H1 (cell line): ENCODE measurements at regions not wholly inside any gene's neighbourhood (a gene's known extent, or its start where the extent isn't known, plus 50 kb on each side); places are given as distances from the start of the nearest gene placed in this dataset.

Source experiments
- CTCF ChIA-PET: fragments of 300-600 bp; sonication (Branson Sonifier 250); formaldehyde crosslinking; loops from one replicate; lab custom pipeline; 2021; ENCODE audit not compliant: partially characterized antibody; lab: Charles Lee
- POLR2A ChIA-PET: fragments of 300-600 bp; sonication (Branson Sonifier 250); formaldehyde crosslinking; loops from one replicate; lab custom pipeline; 2021; ENCODE audit warnings: inconsistent platforms; ENCODE audit not compliant: partially characterized antibody; lab: Charles Lee
- DNase-seq, 2 experiments: peaks; one replicate each; pipeline versions ENCODE4 v3.0.0 to v3.0.0-alpha.2; 2010 to 2022; ENCODE audit warnings: low spot score in 2 of 2, low read depth in 1 of 2, mixed read lengths in 1 of 2
- FAIRE-seq: peaks from 2 replicates; lab custom pipeline; 2011; peaks lifted over from hg19 to GRCh38; lab: Jason Lieb, UNC
- H2AFZ ChIP-seq: 2 replicates; pipeline ENCODE4 v1.8.1; 2012; ENCODE audit warnings: low read length, inconsistent platforms
- H2AK5ac ChIP-seq: 2 replicates; pipeline ENCODE4 v1.6.1; 2013; ENCODE audit warnings: low read depth, low read length
- H2BK120ac ChIP-seq: replicated peaks from 2 replicates; pipeline ENCODE3; 2013; ENCODE audit warnings: low read depth, low read length, inconsistent platforms
- H2BK12ac ChIP-seq: 2 replicates; pipeline ENCODE4 v1.6.1; 2013; ENCODE audit warnings: low read depth, low read length
- H2BK15ac ChIP-seq: 2 replicates; pipeline ENCODE4 v1.6.1; 2013; ENCODE audit warnings: low read length
- H2BK20ac ChIP-seq: 2 replicates; pipeline ENCODE4 v1.6.1; 2013; ENCODE audit warnings: low read length
- H2BK5ac ChIP-seq: 2 replicates; pipeline ENCODE4 v1.6.1; 2013; ENCODE audit warnings: low read depth, low read length
- H3K14ac ChIP-seq: 2 replicates; pipeline ENCODE4 v1.6.1; 2013; ENCODE audit warnings: inconsistent platforms; ENCODE audit not compliant: insufficient read length
- H3K18ac ChIP-seq: 2 replicates; pipeline ENCODE4 v1.6.1; 2013; ENCODE audit warnings: low read length; ENCODE audit errors: extremely low read depth
- H3K23ac ChIP-seq: 2 replicates; pipeline ENCODE4 v1.6.1; 2013; ENCODE audit warnings: inconsistent platforms; ENCODE audit not compliant: insufficient read length
- H3K23me2 ChIP-seq: 2 replicates; pipeline ENCODE4 v1.6.1; 2013; ENCODE audit warnings: low read depth, low read length
- H3K27ac ChIP-seq: 2 replicates; pipeline ENCODE4 v1.6.1; 2011; ENCODE audit warnings: low read depth, low read length, inconsistent platforms
- H3K27me3 ChIP-seq, 4 experiments: replicated peaks in 1 of 4; 1 replicate in 1 of 4; 2 replicates in 3 of 4; pipeline versions ENCODE4 v1.6.1 to v1.8.1; 2011 to 2013; ENCODE audit warnings: low read length in 3 of 4, mild to moderate bottlenecking in 3 of 4, inconsistent platforms in 2 of 4, mixed read lengths in 2 of 4, moderate library complexity in 1 of 4; ENCODE audit not compliant: control insufficient read depth in 3 of 4, insufficient read depth in 3 of 4; ENCODE audit errors: extremely low read depth in 1 of 4
- H3K36me3 ChIP-seq, 4 experiments: 2 replicates each; pipeline versions ENCODE4 v1.6.1 to v1.8.1; 2011 to 2013; ENCODE audit warnings: mild to moderate bottlenecking in 4 of 4, low read length in 3 of 4, moderate library complexity in 2 of 4, control low read depth in 1 of 4, inconsistent platforms in 1 of 4; ENCODE audit not compliant: insufficient read depth in 4 of 4, control insufficient read depth in 2 of 4
- H3K4ac ChIP-seq: replicated peaks from 2 replicates; pipeline ENCODE3; 2013; ENCODE audit warnings: low read length, low read depth, mixed read lengths, inconsistent platforms; ENCODE audit not compliant: insufficient read length
- H3K4me1 ChIP-seq, 4 experiments: replicated peaks in 1 of 4; 1 replicate in 1 of 4; 2 replicates in 3 of 4; pipeline versions ENCODE4 v1.6.1 to v1.8.1; 2011 to 2013; ENCODE audit warnings: low read length in 3 of 4, inconsistent platforms in 2 of 4, mixed read lengths in 1 of 4; ENCODE audit not compliant: insufficient read depth in 4 of 4, control insufficient read depth in 3 of 4
- H3K4me2 ChIP-seq, 2 experiments: 2 replicates each; pipeline versions ENCODE4 v1.6.1 to v1.8.1; 2011 to 2013; ENCODE audit warnings: low read depth in 2 of 2, low read length in 2 of 2, control low read depth in 1 of 2, inconsistent platforms in 1 of 2, mild to moderate bottlenecking in 1 of 2; ENCODE audit not compliant: insufficient read depth in 1 of 2
- H3K4me3 ChIP-seq, 4 experiments: fragments of 200-600, 300-600 bp in 1 of 4; sonication (generic), shearing (Covaris generic), sonication (Bioruptor Twin) in 1 of 4; 2 replicates each; pipeline versions ENCODE4 v1.5.1 to v1.8.1; 2011 to 2016; ENCODE audit warnings: low read length in 4 of 4, low read depth in 3 of 4, control low read depth in 2 of 4, inconsistent platforms in 2 of 4, mild to moderate bottlenecking in 2 of 4, mixed read lengths in 1 of 4, moderate library complexity in 1 of 4; ENCODE audit not compliant: insufficient read depth in 2 of 4; ENCODE audit errors: extremely low read depth in 1 of 4
- H3K56ac ChIP-seq: replicated peaks from 2 replicates; pipeline ENCODE3; 2013; ENCODE audit warnings: low read depth, mild to moderate bottlenecking, mixed read lengths, low read length, inconsistent platforms; ENCODE audit not compliant: insufficient read length
- H3K79me1 ChIP-seq: 2 replicates; pipeline ENCODE4 v1.6.1; 2013; ENCODE audit warnings: low read depth, low read length, control low read depth
- H3K79me2 ChIP-seq, 2 experiments: 2 replicates each; pipeline versions ENCODE4 v1.6.1 to v1.8.1; 2012 to 2013; ENCODE audit warnings: low read length in 2 of 2, mild to moderate bottlenecking in 2 of 2, inconsistent platforms in 1 of 2; ENCODE audit not compliant: insufficient read depth in 2 of 2, control insufficient read depth in 1 of 2
- H3K9ac ChIP-seq, 4 experiments: replicated peaks in 1 of 4; 1 replicate in 1 of 4; 2 replicates in 3 of 4; pipeline versions ENCODE4 v1.6.1 to v1.8.1; 2011 to 2013; ENCODE audit warnings: low read depth in 3 of 4, low read length in 3 of 4, control low read depth in 2 of 4, mild to moderate bottlenecking in 2 of 4, moderate library complexity in 2 of 4, inconsistent platforms in 1 of 4; ENCODE audit errors: extremely low read depth in 1 of 4
- H3K9me3 ChIP-seq, 2 experiments: 2 replicates each; pipeline versions ENCODE4 v1.6.1 to v1.8.1; 2012 to 2013; ENCODE audit warnings: mild to moderate bottlenecking in 2 of 2, moderate library complexity in 2 of 2, control low read depth in 1 of 2, inconsistent platforms in 1 of 2, low read depth in 1 of 2, low read length in 1 of 2, mixed read lengths in 1 of 2; ENCODE audit not compliant: insufficient read depth in 2 of 2
- H4K20me1 ChIP-seq, 2 experiments: replicated peaks in 1 of 2; 2 replicates each; pipeline versions ENCODE3 to v1.8.1; 2011 to 2013; ENCODE audit warnings: inconsistent platforms in 2 of 2, low read length in 2 of 2, mild to moderate bottlenecking in 1 of 2; ENCODE audit not compliant: insufficient read depth in 2 of 2, control insufficient read depth in 1 of 2
- H4K5ac ChIP-seq: 2 replicates; pipeline ENCODE4 v1.6.1; 2013; ENCODE audit warnings: low read length, low read depth, mixed read lengths, inconsistent platforms; ENCODE audit not compliant: insufficient read length
- H4K8ac ChIP-seq: 2 replicates; pipeline ENCODE4 v1.8.0; 2013; ENCODE audit warnings: mild to moderate bottlenecking, moderate library complexity, low read length, inconsistent platforms; ENCODE audit not compliant: insufficient read depth; ENCODE audit errors: extremely low read depth
- H4K91ac ChIP-seq: replicated peaks from 2 replicates; pipeline ENCODE3; 2013; ENCODE audit warnings: low read length, mixed read lengths, inconsistent platforms; ENCODE audit not compliant: insufficient read length
- MAFK ChIP-seq: IDR thresholded peaks from 2 replicates; pipeline ENCODE4 v1.6.1; 2012; ENCODE audit warnings: low read depth, mild to moderate bottlenecking, improper control_type of control experiment, low read length
- POU5F1 ChIP-seq: IDR thresholded peaks from 2 replicates; pipeline ENCODE4 v1.6.1; 2011; ENCODE audit warnings: low read depth, mild to moderate bottlenecking, low read length, moderate library complexity
- TCF12 ChIP-seq: IDR thresholded peaks from 2 replicates; pipeline ENCODE4 v1.6.1; 2011; ENCODE audit warnings: low read depth, mild to moderate bottlenecking, low read length

GRCh38 chr3:26847680-26848079 lies 225.1 kb downstream of the LRRC3B start:
- H3K4me1 ChIP-seq, result no peaks in the 10 kb centered on the region
- CTCF ChIA-PET, result no interaction called here
- no peaks in the 10 kb centered on the region for H3K79me2 ChIP-seq
- DNase-seq, result no peak
- no peaks in the 10 kb centered on the region for H3K79me1 ChIP-seq
- H4K5ac ChIP-seq, result no peak overlapping the region
- no peak overlapping the region for H2BK120ac ChIP-seq
- H3K27ac ChIP-seq, result no peak overlapping the region
- no peak overlapping the region for H3K4me2 ChIP-seq
- no peak overlapping the region for H3K14ac ChIP-seq
- no peaks in the 10 kb centered on the region for H4K20me1 ChIP-seq
- no peak overlapping the region for H2AK5ac ChIP-seq
- no peak overlapping the region for H2AFZ ChIP-seq
- no peak overlapping the region for H3K56ac ChIP-seq
- H3K9ac ChIP-seq, result no peak overlapping the region
- no peaks in the 10 kb centered on the region for H3K27me3 ChIP-seq
- TF ChIP-seq TCF12 (no peak), POU5F1 (no peak), MAFK (peak; percentile 45; the same call in 1 of the 2 replicates)
- TF ChIP-seq, all 59 proteins: peak for 1
- H2BK15ac ChIP-seq, result no peak overlapping the region
- no peak overlapping the region for H3K4ac ChIP-seq
- H3K9me3 ChIP-seq, result no peaks in the 10 kb centered on the region; a peak in 1 of 4 replicates
- POLR2A ChIA-PET, result no interaction called here
- no peak overlapping the region for H3K18ac ChIP-seq
- no peak overlapping the region for H3K4me3 ChIP-seq
- H3K23me2 ChIP-seq, result no peaks in the 10 kb centered on the region
- no peak overlapping the region for H2BK12ac ChIP-seq
- H4K8ac ChIP-seq, result no peak overlapping the region
- H2BK20ac ChIP-seq, result no peak overlapping the region
- FAIRE-seq, result no peak
- H4K91ac ChIP-seq, result no peak overlapping the region
- no peaks in the 10 kb centered on the region for H3K36me3 ChIP-seq
- no peak overlapping the region for H2BK5ac ChIP-seq
- no peak overlapping the region for H3K23ac ChIP-seq
